HepG2 (cell line): ENCODE measurements at regions not wholly inside any gene's neighbourhood (a gene's known extent, or its start where the extent isn't known, plus 50 kb on each side); places are given as distances from the start of the nearest gene placed in this dataset.

ENCODE experiments used
- ATAC-seq: fragments of 200-7000 bp; cut with Tn5 transposase; 3 replicates; pipeline ENCODE4 v1.9.1; 2020; ENCODE audit warnings: mild to moderate bottlenecking, moderate library complexity
- BruUV-seq: library from RNA; stranded (reverse); fragments of 400-500 nt; replicated peaks from 2 replicates; lab custom pipeline; 2021; lab: Mats Ljungman, UMichigan
- CTCF ChIA-PET: fragments of 300-600 bp; formaldehyde crosslinking; extraction: SDS; loops from one replicate; lab custom pipeline; 2021; ENCODE audit warnings: low total read pairs, inconsistent platforms, low intra/inter-chr PET ratio; lab: Yijun Ruan, JAX
- POLR2A ChIA-PET: fragments of 350-600 bp; sonication (Branson Sonifier 250); formaldehyde crosslinking; loops from one replicate; lab custom pipeline; 2020; ENCODE audit warnings: antibody characterized with exemption, inconsistent platforms; lab: Yijun Ruan, JAX
- DNase-seq: peaks from one replicate; pipeline ENCODE4 v3.0.0-alpha.2; 2015; ENCODE audit warnings: low spot score
- FAIRE-seq: peaks from 3 replicates; lab custom pipeline; 2011; peaks lifted over from hg19 to GRCh38; lab: Jason Lieb, UNC
- H2AFZ ChIP-seq: one replicate; pipeline ENCODE4 v1.6.1; 2011; ENCODE audit warnings: low read length, inconsistent platforms
- H3K27ac ChIP-seq: fragments of 300-600 bp; 3 replicates; pipeline ENCODE4 v1.8.0; 2011; ENCODE audit warnings: mixed run types, mild to moderate bottlenecking, mixed read lengths, low read length, inconsistent platforms; ENCODE audit not compliant: insufficient read depth; ENCODE audit errors: extremely low read length
- H3K27me3 ChIP-seq, 2 experiments: fragments of 200-600 bp in 1 of 2; 2 replicates in 1 of 2; 3 replicates in 1 of 2; pipeline versions ENCODE4 v1.6.0 to v1.8.0; 2011; ENCODE audit warnings: low read length in 2 of 2, mild to moderate bottlenecking in 2 of 2, moderate library complexity in 2 of 2, inconsistent platforms in 1 of 2; ENCODE audit not compliant: insufficient read depth in 2 of 2, control insufficient read depth in 1 of 2
- H3K36me3 ChIP-seq, 2 experiments: fragments of 200-600 bp in 1 of 2; replicated peaks in 1 of 2; 2 replicates in 1 of 2; 3 replicates in 1 of 2; pipeline versions ENCODE4 v1.5.1 to v1.8.0; 2011; ENCODE audit warnings: low read length in 2 of 2, inconsistent platforms in 1 of 2; ENCODE audit not compliant: insufficient read depth in 2 of 2, control insufficient read depth in 1 of 2
- H3K4me1 ChIP-seq: 2 replicates; pipeline ENCODE4 v1.5.1; 2012; ENCODE audit warnings: low read length, inconsistent platforms; ENCODE audit not compliant: insufficient read depth
- H3K4me2 ChIP-seq: 2 replicates; pipeline ENCODE4 v1.6.0; 2011; ENCODE audit warnings: low read depth, low read length, inconsistent platforms
- H3K4me3 ChIP-seq, 3 experiments: fragments of 200-600 bp in 1 of 3; sonication (generic), shearing (Covaris generic) in 1 of 3; replicated peaks in 1 of 3; 2 replicates each; pipeline ENCODE4 v1.5.1; 2011 to 2016; ENCODE audit warnings: low read length in 3 of 3, inconsistent platforms in 2 of 3, low read depth in 2 of 3, mild to moderate bottlenecking in 2 of 3, control low read depth in 1 of 3, mixed read lengths in 1 of 3; ENCODE audit not compliant: insufficient read depth in 1 of 3
- H3K79me2 ChIP-seq: one replicate; pipeline ENCODE4 v1.6.1; 2011; ENCODE audit warnings: low read length, inconsistent platforms; ENCODE audit not compliant: insufficient read depth
- H3K9ac ChIP-seq: 2 replicates; pipeline ENCODE4 v1.6.0; 2011; ENCODE audit warnings: mild to moderate bottlenecking, low read depth, low read length, inconsistent platforms; ENCODE audit not compliant: insufficient read depth
- H3K9me3 ChIP-seq: 2 replicates; pipeline ENCODE4 v1.5.1; 2012; ENCODE audit warnings: mild to moderate bottlenecking, low read length
- H4K20me1 ChIP-seq: 2 replicates; pipeline ENCODE4 v1.6.0; 2011; ENCODE audit warnings: inconsistent platforms, mild to moderate bottlenecking, low read length, moderate library complexity; ENCODE audit not compliant: insufficient read depth
- BRCA1 ChIP-seq: sonication (generic); formaldehyde crosslinking; IDR thresholded peaks from 2 replicates; pipeline ENCODE4 v1.4.0; 2020; ENCODE audit warnings: missing genetic modification reagents
- HCFC1 ChIP-seq: fragments of 150-350 bp; IDR thresholded peaks from 2 replicates; pipeline ENCODE4 v1.6.1; 2014; ENCODE audit warnings: low read depth, low read length
- PHB2 ChIP-seq: fragments of 450-650 bp; IDR thresholded peaks from 2 replicates; pipeline ENCODE4 v1.6.1; 2018; ENCODE audit not compliant: partially characterized antibody
- ZBTB46 ChIP-seq: sonication (generic); formaldehyde crosslinking; IDR thresholded peaks from 2 replicates; pipeline ENCODE4 v1.4.0; 2020; ENCODE audit warnings: mild to moderate bottlenecking, missing genetic modification reagents, borderline replicate concordance
- ZNF235 ChIP-seq: sonication (generic); formaldehyde crosslinking; IDR thresholded peaks from 2 replicates; pipeline ENCODE4 v1.8.1; 2023; ENCODE audit warnings: mild to moderate bottlenecking, missing genetic modification reagents, borderline replicate concordance
- ZNF431 ChIP-seq: sonication (generic); formaldehyde crosslinking; IDR thresholded peaks from 2 replicates; pipeline ENCODE4 v1.9.0; 2022; ENCODE audit warnings: missing genetic modification reagents, low read depth, mild to moderate bottlenecking, borderline replicate concordance
- ZNF432 ChIP-seq: sonication (generic); formaldehyde crosslinking; IDR thresholded peaks from 2 replicates; pipeline ENCODE4 v1.5.0; 2020; ENCODE audit warnings: missing genetic modification reagents, mild to moderate bottlenecking, borderline replicate concordance
- ZNF720 ChIP-seq: sonication (generic); formaldehyde crosslinking; IDR thresholded peaks from 2 replicates; pipeline ENCODE4 v1.4.0; 2020; ENCODE audit warnings: missing genetic modification reagents
- ZSCAN9 ChIP-seq: IDR thresholded peaks from 2 replicates; pipeline ENCODE4 v1.6.1; 2016; ENCODE audit warnings: borderline replicate concordance
- in situ Hi-C: cut with HindIII; loops from 2 replicates; pipeline ENCODE4 v1.10.0; 2017; ENCODE audit warnings: low pct_unique_long_range_greater_than_20kb; ENCODE audit not compliant: extremely low pct_ligation_motif_present
- intact Hi-C: fragments of 100-400 bp; cut with micrococcal nuclease; formaldehyde crosslinking; loops from one replicate; pipeline ENCODE4 v1.10.0; 2022; ENCODE audit not compliant: unreplicated experiment
- TF ChIP-seq, protein P1 (sequence below): sonication (generic); formaldehyde crosslinking; IDR thresholded peaks from 2 replicates; pipeline ENCODE4 v1.5.1; 2020; ENCODE audit warnings: missing genetic modification reagents, mild to moderate bottlenecking, borderline replicate concordance

DNA sequence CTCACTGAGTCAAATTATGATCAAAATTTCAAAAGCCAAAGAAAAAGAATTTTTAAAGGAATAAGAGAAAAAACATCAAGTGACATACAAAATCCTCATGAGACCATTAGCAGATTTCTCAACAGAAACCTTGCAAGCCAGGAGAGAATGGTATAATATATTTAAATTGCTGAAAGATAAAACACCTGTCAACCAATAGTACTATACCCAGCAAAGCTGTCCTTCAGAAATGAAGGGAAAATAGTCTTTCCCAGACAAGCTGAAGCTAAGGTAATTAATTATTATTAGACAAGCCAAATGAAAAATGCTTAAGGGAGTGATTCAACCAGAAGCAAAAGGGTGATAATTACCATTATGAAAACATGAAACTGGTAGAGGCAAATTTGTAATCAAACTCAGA is 104.2 kb upstream of the TET2 start:
- TF ChIP-seq, protein P1, sequence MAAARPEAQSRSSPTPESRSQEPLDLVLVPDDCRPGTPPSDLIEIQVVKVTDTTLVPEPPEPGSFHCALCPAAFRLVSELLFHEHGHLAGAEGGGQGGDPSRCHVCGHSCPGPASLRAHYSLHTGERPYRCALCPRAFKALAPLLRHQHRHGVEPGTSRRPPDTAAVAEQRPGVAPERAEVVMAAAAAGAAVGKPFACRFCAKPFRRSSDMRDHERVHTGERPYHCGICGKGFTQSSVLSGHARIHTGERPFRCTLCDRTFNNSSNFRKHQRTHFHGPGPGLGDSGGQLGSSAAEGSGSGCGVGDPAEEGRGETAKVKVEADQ, result no peak
- TF ChIP-seq HCFC1, result no peak
- TF ChIP-seq ZNF720 (CRISPR knock-in tag), result no peak
- TF ChIP-seq ZSCAN9 (CRISPR knock-in tag), result no peak
- no peak for TF ChIP-seq ZNF432 (CRISPR knock-in tag)
- TF ChIP-seq ZBTB46 (CRISPR knock-in tag), result no peak
- TF ChIP-seq ZNF431 (CRISPR knock-in tag), result no peak
- no peak for TF ChIP-seq PHB2
- TF ChIP-seq ZNF235 (CRISPR knock-in tag), result no peak
- TF ChIP-seq BRCA1 (CRISPR knock-in tag), result no peak
- POLR2A ChIA-PET, result no interaction called here
- no peak overlapping the region for H3K4me3 ChIP-seq
- H3K36me3 ChIP-seq, result no peaks in the 10 kb centered on the region
- BruUV-seq, result no TSS peak
- no peak overlapping the region for H2AFZ ChIP-seq
- no peaks in the 10 kb centered on the region for H3K27me3 ChIP-seq
- H3K4me2 ChIP-seq, result no peak overlapping the region
- CTCF ChIA-PET, result no interaction called here
- H3K9me3 ChIP-seq, result no peaks in the 10 kb centered on the region
- H3K4me1 ChIP-seq, result no peaks in the 10 kb centered on the region
- H3K27ac ChIP-seq, result no peak overlapping the region
- DNase-seq (no peak), FAIRE-seq (no peak), ATAC-seq (no peak)
- H4K20me1 ChIP-seq, result no peaks in the 10 kb centered on the region
- intact Hi-C loops (no loop called here), in situ Hi-C loops (no loop called here)
- H3K9ac ChIP-seq, result no peak overlapping the region
- H3K79me2 ChIP-seq, result no peaks in the 10 kb centered on the region
